Heart left ventricle (tissue), 13 donors: ENCODE measurements at regions not wholly inside any gene's neighbourhood (a gene's known extent, or its start where the extent isn't known, plus 50 kb on each side); places are given as distances from the start of the nearest gene placed in this dataset.

Experiments
- CTCF ChIP-seq, 12 donors: fragments of 200-600 bp; sonication (generic) in 4 of 12; IDR thresholded peaks; one replicate each; pipeline versions ENCODE4 v1.5.0 to v1.8.0; 2018 to 2022; ENCODE audit warnings: antibody characterized with exemption in 12 of 12, mild to moderate bottlenecking in 5 of 12
- POLR2A ChIP-seq, 2 donors: fragments of 450-650 bp; IDR thresholded peaks; one replicate each; pipeline ENCODE4 v1.6.1; 2017; ENCODE audit warnings: antibody characterized with exemption in 2 of 2, mild to moderate bottlenecking in 2 of 2, moderate library complexity in 2 of 2
- donor health status: ischemic (EF 13 %, LVEDD 7.1; RV severe dilation, severe dysfunction).
- donor health status: DM: no; HTN: yes; CAD: no.
- donor health status: DM: no; HTN: no; CAD: no.
- donor health status: ischemic (EF 25% LVEDD 6.9; RV normal size, moderate dysfunction).
- donor health status: ischemic (EF 25% LVEDD 5.7; RV mildly dilated, moderate dysfunction).
- donor health status: ischemic (EF 35%, LVEDD 5.7; RV mildly dilated, moderate dysfunction).
- donor health status: nonischemic (EF 11% LVEDD 7.7; RV severe dilation, severe dysfunction).
- donor health status: DM: yes; HTN: yes; CAD: no.
- donor health status: PGD.
- donor health status: ischemic (EF 29% LVEDD 5.4; RV normal size, mild dysfunction).
- donor health status: nonischemic (EF 23%, LVEDD 6.1; RV moderate dilation, normal function).

- TF ChIP-seq CTCF (IDR thresholded peaks at IDR 0.05) (no peak), POLR2A (IDR thresholded peaks at IDR 0.05) (no peak)
Measured at GRCh38 chr12:115387467-115387901, 703.5 kb upstream of the TBX3 start.
